ENCODE measurements at regions not wholly inside any gene's neighbourhood (a gene's known extent, or its start where the extent isn't known, plus 50 kb on each side); places are given as distances from the start of the nearest gene placed in this dataset.

DNA sequence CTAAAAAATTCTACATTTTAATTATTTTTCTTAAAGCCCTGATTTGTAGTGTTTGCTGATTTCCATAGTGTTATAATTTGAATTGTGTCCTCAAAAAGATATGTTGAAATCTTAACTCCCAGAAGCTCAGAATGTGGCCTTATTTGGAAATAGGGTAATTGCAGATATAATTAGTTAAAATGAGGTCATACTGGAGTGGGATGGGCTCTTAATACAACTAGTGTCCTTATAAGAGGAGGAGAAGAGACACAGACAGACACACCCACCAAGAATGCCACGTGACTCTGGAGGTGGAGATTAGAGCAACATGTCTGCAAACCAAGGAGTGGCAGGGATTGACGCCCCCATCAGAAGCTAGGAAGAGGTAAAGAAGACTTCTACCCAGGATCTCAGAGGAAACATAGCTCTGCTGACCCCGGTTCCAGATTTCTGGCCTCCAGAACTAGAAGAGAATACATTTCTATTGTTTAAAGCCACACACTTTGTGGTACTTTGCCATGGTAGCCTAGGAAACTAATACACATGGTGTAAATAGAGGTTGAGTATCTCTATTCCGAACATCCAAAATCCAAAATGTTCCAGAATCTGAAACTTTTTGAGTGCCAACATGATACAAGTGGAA, 70.5 kb upstream of the IRF2 start:
- no peaks in the 10 kb centered on the region for H3K4me1 ChIP-seq (ENCODE audit: control insufficient read depth in 1 of 2, low read depth in 2 of 2)
- no peaks in the 10 kb centered on the region for H3K36me3 ChIP-seq
- ATAC-seq (ENCODE audit: insufficient number of reproducible peaks, low FRiP score, low read depth) = no peak
- no peaks in the 10 kb centered on the region for H3K27me3 ChIP-seq (replicated peaks; ENCODE audit: insufficient read depth)
- no peak for DNase-seq (ENCODE audit: low spot score)
- no peaks in the 10 kb centered on the region for H3K9me3 ChIP-seq
- H3K4me3 ChIP-seq = no peak overlapping the region
- TF ChIP-seq CTCF (IDR thresholded peaks at IDR 0.05) = no peak
- H3K27ac ChIP-seq = no peak overlapping the region

- TF ChIP-seq CTCF (IDR thresholded peaks at IDR 0.05) = no peak
- no peak for ATAC-seq (ENCODE audit: insufficient number of reproducible peaks, low FRiP score, low read depth)
- DNase-seq (ENCODE audit: low spot score) = no peak
Observed at GRCh38 chr4:184541907-184542306, 67.6 kb upstream of the IRF2 start.

GRCh38 chr4:184540307-184540706, 66.0 kb upstream of the IRF2 start:
- no peaks in the 10 kb centered on the region for H3K9me3 ChIP-seq
- DNase-seq (ENCODE audit: low spot score) (no peak), ATAC-seq (ENCODE audit: insufficient number of reproducible peaks, low FRiP score, low read depth) (no peak)
- H3K4me1 ChIP-seq (ENCODE audit: control insufficient read depth in 1 of 2, low read depth in 2 of 2) = peaks cover 3 to 13% of the 10 kb centered on the region in 2 donors
- no peaks in the 10 kb centered on the region for H3K27me3 ChIP-seq (replicated peaks; ENCODE audit: insufficient read depth)
- H3K36me3 ChIP-seq = no peaks in the 10 kb centered on the region
- H3K4me3 ChIP-seq = no peak overlapping the region
- no peak overlapping the region for H3K27ac ChIP-seq
- TF ChIP-seq CTCF (IDR thresholded peaks at IDR 0.05) = no peak

More at GRCh38 chr4:184541907-184542306, 67.6 kb upstream of the IRF2 start:
- Histone ChIP-seq H3K27me3 (replicated peaks; ENCODE audit: insufficient read depth) (no peaks in the 10 kb centered on the region), H3K9me3 (no peaks in the 10 kb centered on the region), H3K4me1 (ENCODE audit: control insufficient read depth in 1 of 2, low read depth in 2 of 2) (no peaks in the 10 kb centered on the region), H3K36me3 (no peaks in the 10 kb centered on the region), H3K4me3 (no peak overlapping the region), H3K27ac (no peak overlapping the region)

DNA sequence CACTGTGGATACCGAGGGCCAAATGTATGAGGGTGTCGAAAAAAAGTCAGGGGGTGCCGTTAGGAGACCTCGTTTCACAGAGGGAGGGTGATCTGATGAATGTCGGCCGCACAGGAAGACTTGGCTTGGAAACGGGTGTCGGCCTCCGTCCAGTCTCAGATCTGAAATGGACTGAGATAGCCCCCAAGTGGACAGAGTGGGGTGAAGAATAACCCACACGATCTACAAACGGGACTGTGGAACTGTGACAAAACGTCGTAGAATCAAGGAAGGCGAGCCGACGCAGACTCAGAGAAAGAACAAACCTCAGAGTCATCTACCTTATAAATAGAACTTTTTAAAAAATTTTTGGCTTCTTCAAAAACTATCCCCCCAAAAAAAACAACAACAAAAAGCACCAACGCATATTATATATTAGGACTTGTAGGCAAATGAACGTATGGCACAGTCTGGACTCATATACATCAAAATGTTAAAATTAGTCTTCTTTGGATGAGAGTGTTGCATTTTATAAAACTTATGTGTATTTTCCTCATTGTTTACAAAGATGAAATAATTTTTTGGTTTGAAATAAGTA, 63.8 kb upstream of the IRF2 start:
- peak overlapping the region; percentile 96 for H3K4me3 ChIP-seq
- ATAC-seq (ENCODE audit: insufficient number of reproducible peaks, low FRiP score, low read depth) = peak; percentile 95

More for the DNA sequence above, 63.8 kb upstream of the IRF2 start:
- peak; percentile 66 for TF ChIP-seq CTCF (IDR thresholded peaks at IDR 0.05)
- H3K4me1 ChIP-seq (ENCODE audit: control insufficient read depth in 1 of 2, low read depth in 2 of 2) = peaks cover 12 to 32% of the 10 kb centered on the region in 2 donors
- no peaks in the 10 kb centered on the region for H3K27me3 ChIP-seq (replicated peaks; ENCODE audit: insufficient read depth)
- H3K9me3 ChIP-seq = no peaks in the 10 kb centered on the region
- peak; percentile 75 for DNase-seq (ENCODE audit: low spot score)
- peak overlapping the region; percentile 97 to 98 for H3K27ac ChIP-seq
- no peaks in the 10 kb centered on the region for H3K36me3 ChIP-seq

Data from thoracic aorta (tissue), 2 donors.